Keratinocyte (primary cell): ENCODE measurements at regions not wholly inside any gene's neighbourhood (a gene's known extent, or its start where the extent isn't known, plus 50 kb on each side); places are given as distances from the start of the nearest gene placed in this dataset.

ENCODE experiments used
- CTCF ChIP-seq, 3 experiments: IDR thresholded peaks in 1 of 3; conservative IDR thresholded peaks in 1 of 3; optimal IDR thresholded peaks in 1 of 3; 2 replicates in 2 of 3; 3 replicates in 1 of 3; pipeline versions ENCODE3 to v1.5.1; 2011; ENCODE audit warnings: low read length in 3 of 3, mild to moderate bottlenecking in 3 of 3, moderate library complexity in 2 of 3, control low read depth in 1 of 3, inconsistent platforms in 1 of 3; ENCODE audit not compliant: insufficient read depth in 2 of 3; ENCODE audit errors: extremely low read depth in 1 of 3
- EZH2 ChIP-seq: IDR thresholded peaks from one replicate; pipeline ENCODE4 v1.6.1; 2012; ENCODE audit warnings: inconsistent platforms, mild to moderate bottlenecking, low read length, moderate library complexity

DNA sequence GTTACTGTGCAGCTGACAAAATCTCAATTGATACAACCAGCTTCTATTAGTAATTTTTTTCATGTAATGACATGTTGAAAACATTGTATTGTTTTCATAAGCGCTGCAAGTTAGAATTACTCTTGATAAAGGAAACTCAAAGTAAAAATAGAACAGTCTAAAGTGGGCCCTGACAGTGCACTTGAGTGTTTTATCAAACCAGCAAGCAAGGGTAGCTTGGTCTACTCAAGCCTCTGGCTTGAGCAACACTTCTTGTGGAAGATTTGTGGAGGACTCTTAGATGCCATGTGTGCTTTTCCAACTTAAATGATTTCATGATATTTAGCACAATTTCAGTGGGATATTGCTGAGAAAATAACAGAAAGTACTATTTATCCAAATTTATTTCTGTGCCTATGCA lies 575.7 kb upstream of the ZNF717 start:
- TF ChIP-seq CTCF (optimal IDR thresholded peaks at IDR 0.05 in 1 of 3, IDR thresholded peaks at IDR 0.05 in 1 of 3, conservative IDR thresholded peaks at IDR 0.05 in 1 of 3; ENCODE audit: extremely low read depth in 1 of 3, insufficient read depth in 2 of 3, low read length in 3 of 3) (no peak), EZH2 (no peak)
